RKO (cell line): ENCODE measurements at regions not wholly inside any gene's neighbourhood (a gene's known extent, or its start where the extent isn't known, plus 50 kb on each side); places are given as distances from the start of the nearest gene placed in this dataset.
"Not testable (repeated sequence)": the region's sequence is repeated elsewhere in the genome, so short reads cannot be mapped to it uniquely, and the experiment has no call there.

Experiments used
- DNase-seq: peaks from one replicate; pipeline ENCODE4 v3.0.0-alpha.2; 2016; ENCODE audit warnings: low spot score

DNA sequence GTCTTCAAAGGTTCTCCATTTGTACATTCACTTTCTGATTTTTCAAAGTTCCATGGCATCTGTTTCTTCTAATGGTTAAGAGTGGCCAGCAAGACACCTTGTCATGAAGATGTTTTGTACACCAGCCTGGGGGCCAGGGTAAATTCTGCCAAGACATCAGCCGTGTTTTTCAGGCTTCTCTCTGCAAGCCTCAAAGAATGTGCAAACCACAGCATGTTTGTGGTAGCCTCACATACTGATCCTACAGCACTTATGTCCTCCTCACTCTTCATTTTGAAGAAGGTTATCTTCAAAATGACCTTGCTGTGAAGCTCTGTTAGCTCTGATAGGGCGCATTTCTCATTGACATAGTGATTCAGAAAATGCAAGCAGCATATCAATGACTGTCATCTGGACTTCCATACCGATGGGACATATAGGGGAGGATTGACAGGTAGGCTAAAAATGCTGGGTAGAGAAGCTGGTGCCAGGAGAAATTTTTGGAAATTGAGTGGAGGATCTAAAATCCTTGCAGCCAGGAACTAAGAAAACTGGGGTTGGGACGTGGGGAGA, 59.3 kb upstream of the SPTLC3 start:
- no peak for DNase-seq

- DNase-seq = not testable (repeated sequence)
Observed at GRCh38 chr20:12954254-12954653, 54.5 kb upstream of the SPTLC3 start.

GRCh38 chr20:12955611-12956010, 53.2 kb upstream of the SPTLC3 start:
- no peak for DNase-seq

DNA sequence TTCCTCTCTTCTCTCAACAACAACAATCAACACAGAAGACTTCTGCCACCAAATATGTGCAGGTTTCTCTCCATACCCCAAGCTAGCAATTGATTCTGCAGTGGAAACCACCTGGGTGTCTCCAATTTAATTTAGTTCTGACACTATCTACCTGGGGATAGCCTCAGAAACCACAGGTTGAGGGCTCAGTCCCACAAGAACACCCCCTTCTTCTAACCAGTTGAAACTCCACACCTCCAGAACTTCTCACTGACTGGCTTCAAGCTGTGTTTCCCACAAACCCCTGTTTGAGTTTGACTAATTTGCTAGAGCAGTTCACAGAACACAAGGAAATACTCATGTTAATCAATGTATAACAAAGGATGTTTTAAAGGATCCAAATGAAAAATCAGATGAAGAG, 52.5 kb upstream of the SPTLC3 start:
- no peak for DNase-seq

DNA sequence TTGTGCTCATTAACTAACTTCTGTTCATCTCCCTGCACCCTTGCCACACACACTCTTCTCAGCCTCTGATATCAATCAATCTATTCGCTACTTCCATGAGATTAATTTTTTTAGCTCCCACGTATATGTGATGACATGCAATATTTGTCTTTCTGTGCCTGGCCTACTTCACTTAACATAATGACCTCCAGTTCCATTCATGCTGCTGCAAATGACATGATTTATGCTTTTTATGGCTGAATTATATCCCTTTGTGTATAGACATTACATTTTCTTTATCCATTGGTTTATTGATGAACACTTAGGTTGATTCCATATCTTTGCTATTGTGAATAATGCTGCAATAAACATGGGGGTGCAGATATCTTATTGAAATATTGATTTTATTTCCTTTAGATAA, 50.8 kb upstream of the SPTLC3 start:
- no peak for DNase-seq
